ENCODE measurements at regions not wholly inside any gene's neighbourhood (a gene's known extent, or its start where the extent isn't known, plus 50 kb on each side); places are given as distances from the start of the nearest gene placed in this dataset.

- no peak overlapping the region for H3K4me3 ChIP-seq (replicated peaks; ENCODE audit: low read depth, low read length)
- no peak for TF ChIP-seq CTCF (IDR thresholded peaks at IDR 0.05; ENCODE audit: low read length, missing control alignments)
- DNase-seq (ENCODE audit: low read depth), result no peak
These were observed 147.9 kb downstream of the AHR start for GRCh38 chr7:17446340-17446739.

GRCh38 chr7:17447728-17448478 is 149.5 kb downstream of the AHR start:
- no peak for TF ChIP-seq CTCF (IDR thresholded peaks at IDR 0.05; ENCODE audit: low read length, missing control alignments)
- no peak for DNase-seq (ENCODE audit: low read depth)
- H3K4me3 ChIP-seq (replicated peaks; ENCODE audit: low read depth, low read length), result no peak overlapping the region

- no peak for TF ChIP-seq CTCF (IDR thresholded peaks at IDR 0.05; ENCODE audit: low read length, missing control alignments)
- H3K4me3 ChIP-seq (replicated peaks; ENCODE audit: low read depth, low read length), result no peak overlapping the region
- DNase-seq (ENCODE audit: low read depth), result no peak
These were observed 150.3 kb downstream of the AHR start for GRCh38 chr7:17448479-17449423.

- no peak overlapping the region for H3K4me3 ChIP-seq (replicated peaks; ENCODE audit: low read depth, low read length)
- no peak for TF ChIP-seq CTCF (IDR thresholded peaks at IDR 0.05; ENCODE audit: low read length, missing control alignments)
- peak; percentile 29 for DNase-seq (ENCODE audit: low read depth)
These were observed 158.1 kb downstream of the AHR start for GRCh38 chr7:17456541-17456940.

GRCh38 chr7:17460001-17460400 is 161.5 kb downstream of the AHR start:
- no peak overlapping the region for H3K4me3 ChIP-seq (replicated peaks; ENCODE audit: low read depth, low read length)
- TF ChIP-seq CTCF (IDR thresholded peaks at IDR 0.05; ENCODE audit: low read length, missing control alignments), result no peak
- DNase-seq (ENCODE audit: low read depth), result no peak

- no peak for TF ChIP-seq CTCF (IDR thresholded peaks at IDR 0.05; ENCODE audit: low read length, missing control alignments)
- no peak overlapping the region for H3K4me3 ChIP-seq (replicated peaks; ENCODE audit: low read depth, low read length)
- no peak for DNase-seq (ENCODE audit: low read depth)
These were observed 162.2 kb downstream of the AHR start for GRCh38 chr7:17460665-17461064.
